SK-N-SH (cell line): ENCODE measurements at regions not wholly inside any gene's neighbourhood (a gene's known extent, or its start where the extent isn't known, plus 50 kb on each side); places are given as distances from the start of the nearest gene placed in this dataset.
"Not testable (repeated sequence)": the region's sequence is repeated elsewhere in the genome, so short reads cannot be mapped to it uniquely, and the experiment has no call there.

Source experiments
- CTCF ChIA-PET: fragments of 300-600, 350-600 bp; formaldehyde crosslinking; extraction: SDS; loops from one replicate; lab custom pipeline; 2021; lab: Yijun Ruan, JAX
- POLR2A ChIA-PET: fragments of 350-600 bp; sonication (Branson Sonifier 250); formaldehyde crosslinking; extraction: SDS; loops from one replicate; lab custom pipeline; 2020; ENCODE audit warnings: antibody characterized with exemption, inconsistent platforms; lab: Yijun Ruan, JAX
- DNase-seq: peaks from one replicate; pipeline ENCODE4 v3.0.0; 2012
- H2AFZ ChIP-seq: fragments of 200-600 bp; sonication (generic); 2 replicates; pipeline ENCODE4 v1.8.1; 2016; ENCODE audit warnings: antibody characterized with exemption, mild to moderate bottlenecking, low read depth
- H3F3A ChIP-seq: fragments of 200-600 bp; sonication (generic); replicated peaks from 2 replicates; pipeline ENCODE3; 2016; ENCODE audit warnings: antibody characterized with exemption, mild to moderate bottlenecking; ENCODE audit not compliant: insufficient read depth
- H3K27ac ChIP-seq, 2 experiments: fragments of 200-500 bp in 1 of 2; fragments of 200-600 bp in 1 of 2; sonication (Bioruptor generic) in 1 of 2; sonication (generic), shearing (Covaris generic) in 1 of 2; 2 replicates each; pipeline versions ENCODE4 v1.5.1 to v1.6.1; 2014 to 2016; ENCODE audit warnings: low read depth in 2 of 2, inconsistent platforms in 1 of 2, low read length in 1 of 2, mild to moderate bottlenecking in 1 of 2, mixed read lengths in 1 of 2
- H3K27me3 ChIP-seq: fragments of 200-600 bp; sonication (generic), shearing (Covaris generic); 2 replicates; pipeline ENCODE4 v1.6.1; 2016; ENCODE audit warnings: mixed run types; ENCODE audit not compliant: insufficient read depth
- H3K36me3 ChIP-seq, 2 experiments: fragments of 200-500 bp in 1 of 2; fragments of 200-600 bp in 1 of 2; sonication (Bioruptor generic) in 1 of 2; sonication (generic) in 1 of 2; replicated peaks in 1 of 2; 2 replicates each; pipeline versions ENCODE3 to v1.5.1; 2014 to 2016; ENCODE audit warnings: low read length in 1 of 2, mild to moderate bottlenecking in 1 of 2; ENCODE audit not compliant: insufficient read depth in 2 of 2, control insufficient read depth in 1 of 2
- H3K4me1 ChIP-seq, 2 experiments: fragments of 200-500 bp in 1 of 2; fragments of 200-600 bp in 1 of 2; sonication (Bioruptor generic) in 1 of 2; sonication (generic), shearing (Covaris generic) in 1 of 2; 2 replicates each; pipeline versions ENCODE4 v1.5.1 to v1.6.1; 2014 to 2016; ENCODE audit warnings: low read depth in 1 of 2, low read length in 1 of 2, mixed run types in 1 of 2; ENCODE audit not compliant: insufficient read depth in 2 of 2, control insufficient read depth in 1 of 2
- H3K4me2 ChIP-seq: fragments of 200-600 bp; sonication (generic), shearing (Covaris generic); 2 replicates; pipeline ENCODE4 v1.6.1; 2017; ENCODE audit warnings: mixed run types
- H3K4me3 ChIP-seq, 2 experiments: fragments of 200-500 bp in 1 of 2; fragments of 200-600 bp in 1 of 2; sonication (Bioruptor generic) in 1 of 2; sonication (generic), shearing (Covaris generic) in 1 of 2; 2 replicates each; pipeline versions ENCODE4 v1.5.1 to v1.8.1; 2014 to 2016; ENCODE audit warnings: low read depth in 2 of 2, inconsistent platforms in 1 of 2, low read length in 1 of 2, mild to moderate bottlenecking in 1 of 2, mixed read lengths in 1 of 2, moderate library complexity in 1 of 2
- H3K79me2 ChIP-seq: fragments of 200-600 bp; sonication (generic); 2 replicates; pipeline ENCODE4 v1.8.1; 2017; ENCODE audit warnings: mild to moderate bottlenecking; ENCODE audit not compliant: insufficient read depth
- H3K9ac ChIP-seq: fragments of 200-600 bp; sonication (generic); 2 replicates; pipeline ENCODE4 v1.6.1; 2017; ENCODE audit warnings: mixed run types
- H3K9me2 ChIP-seq: fragments of 200-600 bp; sonication (generic); 2 replicates; pipeline ENCODE4 v1.6.1; 2017; ENCODE audit warnings: mixed run types
- H3K9me3 ChIP-seq: fragments of 200-600 bp; sonication (generic); 2 replicates; pipeline ENCODE4 v1.6.1; 2017; ENCODE audit warnings: mixed run types, mild to moderate bottlenecking, moderate library complexity
- H4K20me1 ChIP-seq: fragments of 200-600 bp; sonication (generic); 2 replicates; pipeline ENCODE4 v1.6.1; 2017; ENCODE audit warnings: mild to moderate bottlenecking, mixed run types; ENCODE audit not compliant: insufficient read depth
- CHD2 ChIP-seq: fragments of 150-350 bp; IDR thresholded peaks from 2 replicates; pipeline ENCODE4 v1.6.1; 2018; ENCODE audit warnings: low read length; ENCODE audit not compliant: partially characterized antibody
- ELF1 ChIP-seq: IDR thresholded peaks from 2 replicates; pipeline ENCODE4 v1.4.0; 2012
- IRF3 ChIP-seq: fragments of 150-350 bp; IDR thresholded peaks from 2 replicates; pipeline ENCODE4 v1.6.1; 2016; ENCODE audit warnings: mild to moderate bottlenecking, low read depth, low read length
- MXI1 ChIP-seq: IDR thresholded peaks from 2 replicates; pipeline ENCODE4 v1.6.1; 2012; ENCODE audit warnings: mild to moderate bottlenecking, low read depth, low read length, improper control_type of control experiment
- POLR2AphosphoS5 ChIP-seq: IDR thresholded peaks from 2 replicates; pipeline ENCODE4 v1.6.1; 2012; ENCODE audit warnings: low read depth, low read length
- SMC3 ChIP-seq: IDR thresholded peaks from 2 replicates; pipeline ENCODE4 v1.6.1; 2012; ENCODE audit warnings: low read depth, low read length, improper control_type of control experiment
- WGBS: methylation state at CpG from one replicate; pipeline ENCODE4 v1.1.6; 2017; ENCODE audit warnings: low lambda C conversion rate; 5-methylcytosine and 5-hydroxymethylcytosine counted together

- Histone ChIP-seq H3K9me3 (no peaks in the 10 kb centered on the region), H3K9ac (no peak overlapping the region), H3K4me2 (no peak overlapping the region), H3K27me3 (no peaks in the 10 kb centered on the region), H3F3A (no peaks in the 10 kb centered on the region), H3K9me2 (no peaks in the 10 kb centered on the region), H3K36me3 (no peaks in the 10 kb centered on the region), H3K79me2 (no peaks in the 10 kb centered on the region), H4K20me1 (no peaks in the 10 kb centered on the region), H3K4me3 (no peak overlapping the region), H3K27ac (no peak overlapping the region), H3K4me1 (no peaks in the 10 kb centered on the region), H2AFZ (no peak overlapping the region)
- no peak for DNase-seq
- ChIA-PET CTCF (no interaction called here), POLR2A (no interaction called here)
- WGBS: 0% methylated on average over 1 of the region's 1 CpG
- TF ChIP-seq MXI1: no peak
- no peak for TF ChIP-seq POLR2AphosphoS5
- TF ChIP-seq SMC3: no peak
- no peak for TF ChIP-seq IRF3
- TF ChIP-seq ELF1: no peak
- no peak for TF ChIP-seq CHD2
These were observed 75.7 kb downstream of the FAM47C start for GRCh38 chrX:37083880-37084279.

GRCh38 chrX:37085699-37086098 lies 77.5 kb downstream of the FAM47C start:
- H3K9me2 ChIP-seq, H3K27me3 ChIP-seq, POLR2A ChIA-PET, H3K4me3 ChIP-seq, H3K27ac ChIP-seq, H3K4me1 ChIP-seq, CTCF ChIA-PET, DNase-seq, H3F3A ChIP-seq, H3K9me3 ChIP-seq, H3K4me2 ChIP-seq, H2AFZ ChIP-seq, H3K36me3 ChIP-seq, H3K79me2 ChIP-seq, H3K9ac ChIP-seq, H4K20me1 ChIP-seq: not testable (repeated sequence)
- WGBS: no CpG with 5 or more reads among the region's 2 CpGs

GRCh38 chrX:37086820-37087219 lies 78.7 kb downstream of the FAM47C start:
- H3K9me2 ChIP-seq, H4K20me1 ChIP-seq, DNase-seq, CTCF ChIA-PET, H3K9me3 ChIP-seq, H3K27ac ChIP-seq, H2AFZ ChIP-seq, H3K79me2 ChIP-seq, H3F3A ChIP-seq, H3K4me3 ChIP-seq, H3K4me2 ChIP-seq, H3K36me3 ChIP-seq, H3K27me3 ChIP-seq, H3K4me1 ChIP-seq, H3K9ac ChIP-seq, POLR2A ChIA-PET: not testable (repeated sequence)
- WGBS: no CpG with 5 or more reads among the region's 3 CpGs

GRCh38 chrX:37087875-37088274 lies 79.7 kb downstream of the FAM47C start:
- CTCF ChIA-PET, H3K79me2 ChIP-seq, H3K9ac ChIP-seq, H3K27me3 ChIP-seq, H4K20me1 ChIP-seq, H2AFZ ChIP-seq, H3K27ac ChIP-seq, H3K9me3 ChIP-seq, H3K9me2 ChIP-seq, H3K36me3 ChIP-seq, H3K4me1 ChIP-seq, POLR2A ChIA-PET, H3K4me3 ChIP-seq, H3K4me2 ChIP-seq, DNase-seq, H3F3A ChIP-seq: not testable (repeated sequence)
- no CpG with 5 or more reads among the region's 3 CpGs for WGBS

GRCh38 chrX:37088778-37089177 lies 80.6 kb downstream of the FAM47C start:
- H3K4me1 ChIP-seq, H3K9me2 ChIP-seq, H2AFZ ChIP-seq, H3K9me3 ChIP-seq, H4K20me1 ChIP-seq, H3K9ac ChIP-seq, POLR2A ChIA-PET, H3K27me3 ChIP-seq, DNase-seq, H3K27ac ChIP-seq, H3K4me3 ChIP-seq, H3K4me2 ChIP-seq, H3K36me3 ChIP-seq, H3F3A ChIP-seq, CTCF ChIA-PET, H3K79me2 ChIP-seq: not testable (repeated sequence)
- no CpG with 5 or more reads among the region's 1 CpG for WGBS

- H3K9me2 ChIP-seq, H3K9ac ChIP-seq, H4K20me1 ChIP-seq, H3K27me3 ChIP-seq, H3K79me2 ChIP-seq, H3K36me3 ChIP-seq, H3K27ac ChIP-seq, H3K4me2 ChIP-seq, H2AFZ ChIP-seq, CTCF ChIA-PET, DNase-seq, H3K4me3 ChIP-seq, H3K9me3 ChIP-seq, H3K4me1 ChIP-seq, H3F3A ChIP-seq, POLR2A ChIA-PET: not testable (repeated sequence)
- WGBS: no CpG with 5 or more reads among the region's 1 CpG
These were observed 82.0 kb downstream of the FAM47C start for GRCh38 chrX:37090142-37090541.
